GM12878 (cell line): ENCODE measurements at regions not wholly inside any gene's neighbourhood (a gene's known extent, or its start where the extent isn't known, plus 50 kb on each side); places are given as distances from the start of the nearest gene placed in this dataset.

Experiments used
- BCL3 ChIP-seq: IDR thresholded peaks from 2 replicates; pipeline ENCODE4 v1.6.1; 2011; ENCODE audit warnings: borderline replicate concordance, low read depth, mild to moderate bottlenecking, moderate library complexity, low read length; ENCODE audit not compliant: insufficient read depth, poor library complexity, severe bottlenecking
- CHD2 ChIP-seq: IDR thresholded peaks from 2 replicates; pipeline ENCODE4 v1.6.1; 2011; ENCODE audit warnings: low read depth, low read length, improper control_type of control experiment, borderline replicate concordance
- DPF2 ChIP-seq: fragments of 450-650 bp; IDR thresholded peaks from 2 replicates; pipeline ENCODE4 v1.6.1; 2017; ENCODE audit warnings: mild to moderate bottlenecking
- EZH2 ChIP-seq: IDR thresholded peaks from 2 replicates; pipeline ENCODE4 v1.6.1; 2012; ENCODE audit warnings: low read depth, mild to moderate bottlenecking, control low read depth, inconsistent platforms, low read length, borderline replicate concordance; ENCODE audit not compliant: control insufficient read depth
- HCFC1 ChIP-seq: fragments of 150-350 bp; IDR thresholded peaks from 2 replicates; pipeline ENCODE4 v1.6.1; 2014; ENCODE audit warnings: low read length
- JUND ChIP-seq: IDR thresholded peaks from 2 replicates; pipeline ENCODE4 v1.6.1; 2012; ENCODE audit warnings: low read depth, mild to moderate bottlenecking, low read length, improper control_type of control experiment, moderate library complexity
- RCOR1 ChIP-seq: conservative IDR thresholded peaks from 2 replicates; pipeline ENCODE4 v1.6.1; 2012; ENCODE audit warnings: low read depth, low read length, improper control_type of control experiment
- TCF7 ChIP-seq: IDR thresholded peaks from 2 replicates; pipeline ENCODE4 v1.6.1; 2014; ENCODE audit warnings: antibody characterized with exemption, borderline replicate concordance
- ZNF622 ChIP-seq: fragments of 450-650 bp; IDR thresholded peaks from 2 replicates; pipeline ENCODE4 v1.6.1; 2017; ENCODE audit warnings: mild to moderate bottlenecking, inconsistent platforms
- TF ChIP-seq, protein P1 (sequence below): fragments of 150-350 bp; IDR thresholded peaks from 2 replicates; pipeline ENCODE4 v1.6.1; 2016; ENCODE audit warnings: low read depth, low read length
- TF ChIP-seq, protein P2 (sequence below), 3 experiments: IDR thresholded peaks in 2 of 3; conservative IDR thresholded peaks in 1 of 3; 2 replicates each; pipeline ENCODE4 v1.5.1; 2011; ENCODE audit warnings: low read depth in 3 of 3, low read length in 3 of 3, mild to moderate bottlenecking in 3 of 3, control low read depth in 2 of 3, moderate library complexity in 2 of 3, inconsistent platforms in 1 of 3, mixed read lengths in 1 of 3; ENCODE audit not compliant: control insufficient read depth in 2 of 3, insufficient read depth in 1 of 3; ENCODE audit errors: extremely low read depth in 1 of 3

GRCh38 chr10:4453950-4454349, 372.1 kb upstream of the AKR1E2 start:
- TF ChIP-seq DPF2 (no peak), JUND (no peak), TCF7 (no peak), CHD2 (no peak), HCFC1 (no peak), RCOR1 (no peak), EZH2 (no peak), BCL3 (no peak), ZNF622 (no peak)
- TF ChIP-seq, protein P1, sequence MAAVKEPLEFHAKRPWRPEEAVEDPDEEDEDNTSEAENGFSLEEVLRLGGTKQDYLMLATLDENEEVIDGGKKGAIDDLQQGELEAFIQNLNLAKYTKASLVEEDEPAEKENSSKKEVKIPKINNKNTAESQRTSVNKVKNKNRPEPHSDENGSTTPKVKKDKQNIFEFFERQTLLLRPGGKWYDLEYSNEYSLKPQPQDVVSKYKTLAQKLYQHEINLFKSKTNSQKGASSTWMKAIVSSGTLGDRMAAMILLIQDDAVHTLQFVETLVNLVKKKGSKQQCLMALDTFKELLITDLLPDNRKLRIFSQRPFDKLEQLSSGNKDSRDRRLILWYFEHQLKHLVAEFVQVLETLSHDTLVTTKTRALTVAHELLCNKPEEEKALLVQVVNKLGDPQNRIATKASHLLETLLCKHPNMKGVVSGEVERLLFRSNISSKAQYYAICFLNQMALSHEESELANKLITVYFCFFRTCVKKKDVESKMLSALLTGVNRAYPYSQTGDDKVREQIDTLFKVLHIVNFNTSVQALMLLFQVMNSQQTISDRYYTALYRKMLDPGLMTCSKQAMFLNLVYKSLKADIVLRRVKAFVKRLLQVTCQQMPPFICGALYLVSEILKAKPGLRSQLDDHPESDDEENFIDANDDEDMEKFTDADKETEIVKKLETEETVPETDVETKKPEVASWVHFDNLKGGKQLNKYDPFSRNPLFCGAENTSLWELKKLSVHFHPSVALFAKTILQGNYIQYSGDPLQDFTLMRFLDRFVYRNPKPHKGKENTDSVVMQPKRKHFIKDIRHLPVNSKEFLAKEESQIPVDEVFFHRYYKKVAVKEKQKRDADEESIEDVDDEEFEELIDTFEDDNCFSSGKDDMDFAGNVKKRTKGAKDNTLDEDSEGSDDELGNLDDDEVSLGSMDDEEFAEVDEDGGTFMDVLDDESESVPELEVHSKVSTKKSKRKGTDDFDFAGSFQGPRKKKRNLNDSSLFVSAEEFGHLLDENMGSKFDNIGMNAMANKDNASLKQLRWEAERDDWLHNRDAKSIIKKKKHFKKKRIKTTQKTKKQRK: no peak
- TF ChIP-seq, protein P2, sequence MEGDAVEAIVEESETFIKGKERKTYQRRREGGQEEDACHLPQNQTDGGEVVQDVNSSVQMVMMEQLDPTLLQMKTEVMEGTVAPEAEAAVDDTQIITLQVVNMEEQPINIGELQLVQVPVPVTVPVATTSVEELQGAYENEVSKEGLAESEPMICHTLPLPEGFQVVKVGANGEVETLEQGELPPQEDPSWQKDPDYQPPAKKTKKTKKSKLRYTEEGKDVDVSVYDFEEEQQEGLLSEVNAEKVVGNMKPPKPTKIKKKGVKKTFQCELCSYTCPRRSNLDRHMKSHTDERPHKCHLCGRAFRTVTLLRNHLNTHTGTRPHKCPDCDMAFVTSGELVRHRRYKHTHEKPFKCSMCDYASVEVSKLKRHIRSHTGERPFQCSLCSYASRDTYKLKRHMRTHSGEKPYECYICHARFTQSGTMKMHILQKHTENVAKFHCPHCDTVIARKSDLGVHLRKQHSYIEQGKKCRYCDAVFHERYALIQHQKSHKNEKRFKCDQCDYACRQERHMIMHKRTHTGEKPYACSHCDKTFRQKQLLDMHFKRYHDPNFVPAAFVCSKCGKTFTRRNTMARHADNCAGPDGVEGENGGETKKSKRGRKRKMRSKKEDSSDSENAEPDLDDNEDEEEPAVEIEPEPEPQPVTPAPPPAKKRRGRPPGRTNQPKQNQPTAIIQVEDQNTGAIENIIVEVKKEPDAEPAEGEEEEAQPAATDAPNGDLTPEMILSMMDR (IDR thresholded peaks at IDR 0.05 in 2 of 3, conservative IDR thresholded peaks at IDR 0.05 in 1 of 3; ENCODE audit: control insufficient read depth in 2 of 3, extremely low read depth in 1 of 3, insufficient read depth in 1 of 3, low read depth in 3 of 3, low read length in 3 of 3): no peak
